ENCODE measurements at regions not wholly inside any gene's neighbourhood (a gene's known extent, or its start where the extent isn't known, plus 50 kb on each side); places are given as distances from the start of the nearest gene placed in this dataset.
"Not testable (repeated sequence)": the region's sequence is repeated elsewhere in the genome, so short reads cannot be mapped to it uniquely, and the experiment has no call there.

- peaks cover 7% of the 10 kb centered on the region for H3K9me3 Mint-ChIP-seq (ENCODE audit: low read depth, unreplicated experiment)
- no peak overlapping the region for H3K4me3 Mint-ChIP-seq (ENCODE audit: low read depth, unreplicated experiment)
- no peaks in the 10 kb centered on the region for H3K4me1 Mint-ChIP-seq (ENCODE audit: low read depth, unreplicated experiment)
- H3K36me3 Mint-ChIP-seq (ENCODE audit: insufficient read depth, unreplicated experiment), result no peaks in the 10 kb centered on the region
- TF ChIP-seq CTCF (IDR thresholded peaks at IDR 0.05; ENCODE audit: unreplicated experiment), result no peak
- no peak overlapping the region for H3K27ac Mint-ChIP-seq (ENCODE audit: unreplicated experiment)
- DNase-seq, result no peak
- BruUV-seq (replicated peaks), result no TSS peak
- CTCF ChIA-PET, result no interaction called here
- intact Hi-C loops (cut with micrococcal nuclease; ENCODE audit: unreplicated experiment), result no loop called here
- no peaks in the 10 kb centered on the region for H3K27me3 Mint-ChIP-seq (ENCODE audit: unreplicated experiment)
Measured at GRCh38 chr5:28397502-28397941, 1359.1 kb upstream of the CDH9 start.

DNA sequence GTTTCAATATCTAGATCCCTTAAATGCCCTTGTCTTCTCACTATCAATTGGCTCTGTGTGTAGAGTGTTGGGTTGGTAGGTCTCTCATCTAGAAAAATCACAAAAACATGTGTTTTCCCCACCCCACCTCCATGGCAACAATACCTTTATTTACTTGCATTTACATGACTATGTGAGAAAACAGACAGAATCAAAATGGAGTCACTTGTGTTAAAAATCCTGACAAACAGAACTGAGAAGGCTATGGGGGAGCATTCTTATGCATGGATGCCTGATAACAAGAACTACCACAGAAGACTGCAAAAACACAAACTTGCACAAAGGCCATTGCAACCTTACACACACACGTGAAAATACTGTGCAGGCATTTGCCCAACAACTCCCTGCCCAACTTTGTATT, 1352.9 kb upstream of the CDH9 start:
- no peaks in the 10 kb centered on the region for H3K36me3 Mint-ChIP-seq (ENCODE audit: insufficient read depth, unreplicated experiment)
- CTCF ChIA-PET, result no interaction called here
- intact Hi-C loops (cut with micrococcal nuclease; ENCODE audit: unreplicated experiment), result no loop called here
- no peak overlapping the region for H3K27ac Mint-ChIP-seq (ENCODE audit: unreplicated experiment)
- no peak overlapping the region for H3K4me3 Mint-ChIP-seq (ENCODE audit: low read depth, unreplicated experiment)
- peaks cover 2% of the 10 kb centered on the region for H3K9me3 Mint-ChIP-seq (ENCODE audit: low read depth, unreplicated experiment)
- TF ChIP-seq CTCF (IDR thresholded peaks at IDR 0.05; ENCODE audit: unreplicated experiment), result no peak
- no TSS peak for BruUV-seq (replicated peaks)
- no peaks in the 10 kb centered on the region for H3K27me3 Mint-ChIP-seq (ENCODE audit: unreplicated experiment)
- no peak for DNase-seq
- no peaks in the 10 kb centered on the region for H3K4me1 Mint-ChIP-seq (ENCODE audit: low read depth, unreplicated experiment)

GRCh38 chr5:28390341-28390740, 1352.0 kb upstream of the CDH9 start:
- Mint-ChIP-seq H3K9me3 (ENCODE audit: low read depth, unreplicated experiment) (peaks cover 2% of the 10 kb centered on the region), H3K4me1 (ENCODE audit: low read depth, unreplicated experiment) (no peaks in the 10 kb centered on the region), H3K27me3 (ENCODE audit: unreplicated experiment) (no peaks in the 10 kb centered on the region), H3K36me3 (ENCODE audit: insufficient read depth, unreplicated experiment) (no peaks in the 10 kb centered on the region), H3K4me3 (ENCODE audit: low read depth, unreplicated experiment) (no peak overlapping the region), H3K27ac (ENCODE audit: unreplicated experiment) (no peak overlapping the region)
- DNase-seq, result no peak
- intact Hi-C loops (cut with micrococcal nuclease; ENCODE audit: unreplicated experiment), result no loop called here
- no TSS peak for BruUV-seq (replicated peaks)
- no peak for TF ChIP-seq CTCF (IDR thresholded peaks at IDR 0.05; ENCODE audit: unreplicated experiment)
- CTCF ChIA-PET, result no interaction called here

DNA sequence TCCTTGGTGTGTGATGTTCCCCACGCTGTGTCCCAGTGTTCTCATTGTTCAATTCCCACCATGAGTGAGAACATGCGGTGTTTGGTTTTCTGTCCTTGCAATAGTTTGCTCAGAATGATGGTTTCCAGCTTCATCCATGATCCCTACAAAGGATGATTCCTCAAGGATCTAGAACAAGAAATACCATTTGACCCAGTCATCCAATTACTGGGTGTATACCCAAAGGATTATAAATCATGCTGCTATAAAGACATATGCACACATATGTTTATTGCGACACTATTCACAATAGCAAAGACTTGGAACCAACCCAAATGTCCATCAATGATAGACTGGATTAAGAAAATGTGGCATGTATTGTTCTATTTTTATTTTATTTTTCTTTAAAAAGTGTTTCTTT, 1351.3 kb upstream of the CDH9 start:
- H3K4me1 Mint-ChIP-seq (ENCODE audit: low read depth, unreplicated experiment); H3K27me3 Mint-ChIP-seq (ENCODE audit: unreplicated experiment); H3K4me3 Mint-ChIP-seq (ENCODE audit: low read depth, unreplicated experiment); H3K9me3 Mint-ChIP-seq (ENCODE audit: low read depth, unreplicated experiment); BruUV-seq (replicated peaks); CTCF ChIA-PET; intact Hi-C loops (cut with micrococcal nuclease; ENCODE audit: unreplicated experiment); H3K36me3 Mint-ChIP-seq (ENCODE audit: insufficient read depth, unreplicated experiment); H3K27ac Mint-ChIP-seq (ENCODE audit: unreplicated experiment); DNase-seq: not testable (repeated sequence)

- no peaks in the 10 kb centered on the region for H3K4me1 Mint-ChIP-seq (ENCODE audit: low read depth, unreplicated experiment)
- no peak overlapping the region for H3K27ac Mint-ChIP-seq (ENCODE audit: unreplicated experiment)
- H3K4me3 Mint-ChIP-seq (ENCODE audit: low read depth, unreplicated experiment), result no peak overlapping the region
- CTCF ChIA-PET, result no interaction called here
- TF ChIP-seq CTCF (IDR thresholded peaks at IDR 0.05; ENCODE audit: unreplicated experiment), result no peak
- no peaks in the 10 kb centered on the region for H3K36me3 Mint-ChIP-seq (ENCODE audit: insufficient read depth, unreplicated experiment)
- no TSS peak for BruUV-seq (replicated peaks)
- intact Hi-C loops (cut with micrococcal nuclease; ENCODE audit: unreplicated experiment), result no loop called here
- H3K9me3 Mint-ChIP-seq (ENCODE audit: low read depth, unreplicated experiment), result peaks cover 2% of the 10 kb centered on the region
- no peak for DNase-seq
- no peaks in the 10 kb centered on the region for H3K27me3 Mint-ChIP-seq (ENCODE audit: unreplicated experiment)
Measured at GRCh38 chr5:28388428-28388827, 1350.0 kb upstream of the CDH9 start.
